Glutamatergic neuron (in vitro differentiated cells): ENCODE measurements at regions not wholly inside any gene's neighbourhood (a gene's known extent, or its start where the extent isn't known, plus 50 kb on each side); places are given as distances from the start of the nearest gene placed in this dataset.

Experiments
- DNase-seq: peaks from one replicate; pipeline ENCODE4 v3.0.0; 2022
- H3K27ac Mint-ChIP-seq: one replicate; pipeline ENCODE4 v1.8.0; 2020; ENCODE audit warnings: mild to moderate bottlenecking, mixed read lengths, inconsistent platforms; ENCODE audit not compliant: unreplicated experiment
- H3K27me3 Mint-ChIP-seq: one replicate; pipeline ENCODE4 v1.8.0; 2020; ENCODE audit warnings: mild to moderate bottlenecking, moderate library complexity, mixed read lengths, inconsistent platforms; ENCODE audit not compliant: unreplicated experiment
- H3K36me3 Mint-ChIP-seq: one replicate; pipeline ENCODE4 v1.8.0; 2020; ENCODE audit warnings: mild to moderate bottlenecking, mixed read lengths, inconsistent platforms; ENCODE audit not compliant: unreplicated experiment
- H3K4me1 Mint-ChIP-seq: one replicate; pipeline ENCODE4 v1.8.0; 2020; ENCODE audit warnings: mild to moderate bottlenecking, low read depth, mixed read lengths, inconsistent platforms; ENCODE audit not compliant: unreplicated experiment
- H3K4me3 Mint-ChIP-seq: one replicate; pipeline ENCODE4 v1.8.0; 2020; ENCODE audit warnings: mild to moderate bottlenecking, mixed read lengths, inconsistent platforms; ENCODE audit not compliant: unreplicated experiment
- H3K9me3 Mint-ChIP-seq: one replicate; pipeline ENCODE4 v1.8.0; 2020; ENCODE audit warnings: mild to moderate bottlenecking, moderate library complexity, mixed read lengths, inconsistent platforms; ENCODE audit not compliant: unreplicated experiment
- CTCF ChIP-seq: fragments of 200-600 bp; sonication (generic); IDR thresholded peaks from one replicate; pipeline ENCODE4 v1.5.0; 2021; ENCODE audit not compliant: partially characterized antibody, unreplicated experiment

GRCh38 chr18:78719821-78720220 lies 259.8 kb upstream of the SALL3 start:
- H3K9me3 Mint-ChIP-seq: peaks cover 2% of the 10 kb centered on the region
- no peak overlapping the region for H3K4me3 Mint-ChIP-seq
- H3K27ac Mint-ChIP-seq: no peak overlapping the region
- TF ChIP-seq CTCF: no peak
- no peaks in the 10 kb centered on the region for H3K4me1 Mint-ChIP-seq
- H3K27me3 Mint-ChIP-seq: peaks cover 2% of the 10 kb centered on the region
- DNase-seq: no peak
- peaks cover 5% of the 10 kb centered on the region for H3K36me3 Mint-ChIP-seq

DNA sequence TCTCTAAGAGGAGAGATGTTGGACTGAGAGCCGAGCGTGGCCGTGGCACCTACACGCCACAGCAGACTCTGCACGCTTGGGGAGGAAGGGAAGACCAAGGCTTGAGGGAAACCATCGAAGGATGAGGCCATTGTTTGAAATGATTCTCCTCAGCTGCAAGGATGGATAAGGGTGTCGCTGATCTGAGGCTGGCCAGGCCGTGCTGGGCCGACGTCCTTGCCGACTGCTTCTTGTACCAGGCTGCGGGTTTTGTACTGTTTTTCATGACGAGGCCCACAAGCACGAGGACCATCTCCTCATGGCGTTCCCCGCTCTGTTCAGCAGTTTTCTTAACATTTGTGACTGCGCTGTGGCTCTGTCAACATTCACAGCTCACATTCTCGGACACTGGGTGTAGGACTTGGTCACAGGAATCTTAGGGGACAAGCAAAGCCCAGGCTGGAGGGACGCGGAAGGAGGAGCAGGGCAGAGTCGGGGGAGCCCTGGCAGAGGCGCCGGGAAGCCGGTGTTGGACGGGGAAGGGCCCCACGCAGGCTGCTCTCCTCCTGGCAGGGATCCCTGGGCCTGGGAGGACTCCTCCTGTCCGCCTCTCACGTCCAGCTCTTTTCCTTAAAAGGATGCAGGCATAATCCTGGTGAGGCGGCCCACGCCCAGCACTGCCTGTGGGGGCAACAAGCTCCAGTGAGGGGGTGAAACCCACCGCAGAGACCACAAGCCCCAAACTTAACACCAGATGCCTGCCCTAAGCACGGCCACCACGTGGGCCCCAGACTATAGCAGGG lies 259.0 kb upstream of the SALL3 start:
- Mint-ChIP-seq H3K36me3 (peaks cover 5% of the 10 kb centered on the region), H3K4me1 (no peaks in the 10 kb centered on the region), H3K4me3 (no peak overlapping the region), H3K27ac (no peak overlapping the region), H3K9me3 (peaks cover 2% of the 10 kb centered on the region), H3K27me3 (peaks cover 2% of the 10 kb centered on the region)
- no peak for TF ChIP-seq CTCF
- no peak for DNase-seq

GRCh38 chr18:78721238-78721875 lies 258.3 kb upstream of the SALL3 start:
- H3K4me3 Mint-ChIP-seq: no peak overlapping the region
- H3K27ac Mint-ChIP-seq: no peak overlapping the region
- H3K36me3 Mint-ChIP-seq: peaks cover 5% of the 10 kb centered on the region
- no peak for DNase-seq
- peaks cover 2% of the 10 kb centered on the region for H3K27me3 Mint-ChIP-seq
- H3K9me3 Mint-ChIP-seq: peaks cover 2% of the 10 kb centered on the region
- no peaks in the 10 kb centered on the region for H3K4me1 Mint-ChIP-seq
- no peak for TF ChIP-seq CTCF

DNA sequence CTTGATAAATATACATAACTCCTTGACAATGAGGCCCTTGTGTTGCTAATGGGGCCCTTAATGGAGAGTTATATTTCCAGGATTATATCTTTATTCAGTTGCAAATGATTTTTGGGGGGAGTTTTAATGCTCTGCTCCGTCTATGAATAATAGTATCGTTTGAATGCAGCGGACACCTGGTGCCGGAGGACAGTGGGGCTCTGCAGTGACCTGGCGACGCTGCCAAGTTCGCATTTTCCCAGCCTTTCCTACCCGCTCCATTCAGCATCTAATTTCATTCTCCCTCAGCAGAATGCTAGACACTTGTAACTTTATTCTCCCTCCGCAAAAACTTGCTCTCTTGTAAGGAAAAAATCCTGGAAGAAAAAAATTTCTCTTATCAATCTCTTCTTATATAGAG lies 257.6 kb upstream of the SALL3 start:
- no peak for DNase-seq
- Mint-ChIP-seq H3K4me1 (no peaks in the 10 kb centered on the region), H3K4me3 (peak overlapping the region; percentile 21), H3K9me3 (peaks cover 2% of the 10 kb centered on the region), H3K27ac (no peak overlapping the region), H3K27me3 (peaks cover 2% of the 10 kb centered on the region), H3K36me3 (peaks cover 5% of the 10 kb centered on the region)
- no peak for TF ChIP-seq CTCF

GRCh38 chr18:78722386-78722785 lies 257.2 kb upstream of the SALL3 start:
- peaks cover 2% of the 10 kb centered on the region for H3K9me3 Mint-ChIP-seq

More at GRCh38 chr18:78722386-78722785, 257.2 kb upstream of the SALL3 start:
- no peak for TF ChIP-seq CTCF
- Mint-ChIP-seq H3K4me1 (no peaks in the 10 kb centered on the region), H3K27ac (no peak overlapping the region), H3K27me3 (peaks cover 2% of the 10 kb centered on the region), H3K4me3 (no peak overlapping the region), H3K36me3 (peaks cover 5% of the 10 kb centered on the region)
- DNase-seq: no peak
